H9 (cell line): ENCODE measurements at regions not wholly inside any gene's neighbourhood (a gene's known extent, or its start where the extent isn't known, plus 50 kb on each side); places are given as distances from the start of the nearest gene placed in this dataset.

Experiments used
- DNase-seq: peaks from one replicate; pipeline ENCODE4 v3.0.0-alpha.2; 2017
- H2AFZ ChIP-seq: one replicate; pipeline ENCODE4 v1.6.1; 2013; ENCODE audit warnings: mild to moderate bottlenecking, low read length, control low read depth, moderate library complexity
- H2AK5ac ChIP-seq: 2 replicates; pipeline ENCODE4 v1.6.1; 2013; ENCODE audit warnings: low read length, control low read depth, mixed read lengths; ENCODE audit not compliant: insufficient read length
- H2BK120ac ChIP-seq: one replicate; pipeline ENCODE4 v1.6.1; 2013; ENCODE audit warnings: low read depth, mild to moderate bottlenecking, low read length, control low read depth, inconsistent platforms; ENCODE audit not compliant: poor library complexity, severe bottlenecking
- H2BK12ac ChIP-seq: 2 replicates; pipeline ENCODE4 v1.6.1; 2013; ENCODE audit warnings: low read length, control low read depth, mixed read lengths, low read depth; ENCODE audit not compliant: insufficient read length
- H2BK15ac ChIP-seq: 2 replicates; pipeline ENCODE4 v1.6.1; 2013; ENCODE audit warnings: low read depth, low read length, control low read depth
- H2BK20ac ChIP-seq: one replicate; pipeline ENCODE4 v1.6.1; 2013; ENCODE audit warnings: low read depth, mild to moderate bottlenecking, low read length, control low read depth, inconsistent platforms; ENCODE audit not compliant: poor library complexity, severe bottlenecking
- H2BK5ac ChIP-seq: 2 replicates; pipeline ENCODE4 v1.6.1; 2013; ENCODE audit warnings: low read length, control low read depth, mixed read lengths; ENCODE audit not compliant: insufficient read length
- H3K14ac ChIP-seq: 2 replicates; pipeline ENCODE4 v1.6.1; 2013; ENCODE audit warnings: low read length, control low read depth; ENCODE audit not compliant: insufficient read depth
- H3K18ac ChIP-seq: 2 replicates; pipeline ENCODE4 v1.6.1; 2013; ENCODE audit warnings: low read depth, mild to moderate bottlenecking, mixed read lengths, low read length, control low read depth; ENCODE audit not compliant: insufficient read length
- H3K23ac ChIP-seq: 2 replicates; pipeline ENCODE4 v1.6.1; 2013; ENCODE audit warnings: low read length, control low read depth, mixed read lengths, low read depth; ENCODE audit not compliant: insufficient read length
- H3K23me2 ChIP-seq: 2 replicates; pipeline ENCODE4 v1.6.1; 2013; ENCODE audit warnings: low read depth, mild to moderate bottlenecking, mixed read lengths, low read length, control low read depth; ENCODE audit not compliant: insufficient read length, poor library complexity, severe bottlenecking
- H3K27ac ChIP-seq: 2 replicates; pipeline ENCODE4 v1.5.1; 2013; ENCODE audit warnings: low read length, control low read depth, mixed read lengths, low read depth; ENCODE audit not compliant: insufficient read length
- H3K27me3 ChIP-seq: 2 replicates; pipeline ENCODE4 v1.6.1; 2013; ENCODE audit warnings: low read length, control low read depth, inconsistent platforms; ENCODE audit not compliant: insufficient read depth
- H3K4ac ChIP-seq: 2 replicates; pipeline ENCODE4 v1.6.1; 2013; ENCODE audit warnings: low read depth, mild to moderate bottlenecking, control low read depth, inconsistent platforms, low read length, moderate library complexity
- H3K4me1 ChIP-seq: 2 replicates; pipeline ENCODE4 v1.6.1; 2013; ENCODE audit warnings: low read length, control low read depth, inconsistent platforms; ENCODE audit not compliant: insufficient read depth
- H3K4me2 ChIP-seq: 2 replicates; pipeline ENCODE4 v1.6.1; 2013; ENCODE audit warnings: low read length, control low read depth, mixed read lengths; ENCODE audit not compliant: insufficient read length, insufficient read depth
- H3K56ac ChIP-seq: 2 replicates; pipeline ENCODE4 v1.6.1; 2013; ENCODE audit warnings: low read depth, mild to moderate bottlenecking, mixed read lengths, low read length, control low read depth; ENCODE audit not compliant: insufficient read length
- H3K79me1 ChIP-seq: 2 replicates; pipeline ENCODE4 v1.6.1; 2013; ENCODE audit warnings: low read depth, mild to moderate bottlenecking, moderate library complexity, low read length, control low read depth, inconsistent platforms; ENCODE audit not compliant: insufficient read depth, poor library complexity, severe bottlenecking
- H3K79me2 ChIP-seq: 2 replicates; pipeline ENCODE4 v1.6.1; 2013; ENCODE audit warnings: low read length, control low read depth, inconsistent platforms; ENCODE audit not compliant: insufficient read depth
- H3K9ac ChIP-seq: 2 replicates; pipeline ENCODE4 v1.6.1; 2013; ENCODE audit warnings: low read length, control low read depth, mixed read lengths; ENCODE audit not compliant: insufficient read length; ENCODE audit errors: extremely low read depth
- H3K9me3 ChIP-seq: one replicate; pipeline ENCODE4 v1.6.1; 2013; ENCODE audit warnings: low read depth, low read length, inconsistent platforms; ENCODE audit not compliant: control insufficient read depth
- H3T11ph ChIP-seq: one replicate; pipeline ENCODE4 v1.6.1; 2013; ENCODE audit warnings: mild to moderate bottlenecking, low read length, control low read depth, inconsistent platforms
- H4K20me1 ChIP-seq: one replicate; pipeline ENCODE4 v1.6.1; 2013; ENCODE audit not compliant: control insufficient read depth, insufficient read length, insufficient read depth
- H4K5ac ChIP-seq: 2 replicates; pipeline ENCODE4 v1.6.1; 2013; ENCODE audit warnings: low read depth, mild to moderate bottlenecking, mixed read lengths, low read length, control low read depth; ENCODE audit not compliant: insufficient read length
- H4K8ac ChIP-seq: replicated peaks from 2 replicates; pipeline ENCODE4 v1.6.1; 2013; ENCODE audit warnings: low read length, control low read depth, mixed read lengths, low read depth; ENCODE audit not compliant: insufficient read length
- H4K91ac ChIP-seq: 2 replicates; pipeline ENCODE4 v1.6.1; 2013; ENCODE audit warnings: low read depth, mild to moderate bottlenecking, moderate library complexity, mixed read lengths, low read length, control low read depth; ENCODE audit not compliant: insufficient read length
- H3K27ac Mint-ChIP-seq, 3 experiments: 2 replicates in 2 of 3; 3 replicates in 1 of 3; pipeline ENCODE4 v1.8.0; 2020 to 2021; ENCODE audit warnings: mixed read lengths in 3 of 3, mild to moderate bottlenecking in 1 of 3, moderate library complexity in 1 of 3
- H3K27me3 Mint-ChIP-seq: 2 replicates; pipeline ENCODE4 v1.8.0; 2021; ENCODE audit warnings: low read depth, mild to moderate bottlenecking, moderate library complexity, mixed read lengths
- H3K36me3 Mint-ChIP-seq, 3 experiments: 2 replicates in 2 of 3; 3 replicates in 1 of 3; pipeline ENCODE4 v1.8.0; 2020 to 2021; ENCODE audit warnings: low read depth in 3 of 3, mixed read lengths in 3 of 3; ENCODE audit not compliant: insufficient read depth in 1 of 3
- H3K4me1 Mint-ChIP-seq, 2 experiments: 2 replicates each; pipeline ENCODE4 v1.8.0; 2020; ENCODE audit warnings: mixed read lengths in 2 of 2
- H3K4me3 Mint-ChIP-seq, 2 experiments: 2 replicates in 1 of 2; 3 replicates in 1 of 2; pipeline ENCODE4 v1.8.0; 2020 to 2021; ENCODE audit warnings: mild to moderate bottlenecking in 2 of 2, mixed read lengths in 2 of 2, moderate library complexity in 1 of 2
- H3K9me3 Mint-ChIP-seq, 2 experiments: 2 replicates in 1 of 2; 3 replicates in 1 of 2; pipeline ENCODE4 v1.8.0; 2020; ENCODE audit warnings: mild to moderate bottlenecking in 2 of 2, mixed read lengths in 2 of 2, moderate library complexity in 1 of 2
- CTCF ChIP-seq: fragments of 200-600 bp; sonication (generic); conservative IDR thresholded peaks from 3 replicates; pipeline ENCODE4 v1.8.0; 2021; ENCODE audit warnings: antibody characterized with exemption, mild to moderate bottlenecking
- WGBS: extraction: QIAGEN DNeasy Blood & Tissue Kit; methylation state at CpG from one replicate; pipeline ENCODE4 v1.1.7; 2013; ENCODE audit warnings: missing lambda C conversion rate, low lambda C conversion rate, mixed read lengths; ENCODE audit not compliant: insufficient read length; ENCODE audit errors: extremely low coverage; 5-methylcytosine and 5-hydroxymethylcytosine counted together

DNA sequence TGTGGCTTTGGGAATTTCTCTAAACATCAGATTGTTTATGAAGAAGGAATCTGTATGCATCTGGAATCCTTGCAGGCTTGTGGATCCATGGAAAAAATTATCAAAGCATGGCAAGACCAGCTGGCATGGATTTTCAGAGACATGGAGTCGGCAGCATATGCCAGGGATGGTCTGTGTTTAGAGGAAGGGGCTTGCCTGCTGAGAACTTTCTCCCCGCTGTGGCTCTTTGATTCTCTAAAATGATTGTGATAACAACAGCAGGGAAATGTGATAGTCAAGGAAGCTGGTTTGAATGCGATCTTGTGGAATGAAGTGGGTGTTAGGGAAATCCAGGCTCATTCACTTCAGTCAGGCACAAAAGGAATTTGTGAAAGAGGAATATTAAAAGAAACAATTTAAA lies 245.7 kb upstream of the THRB start:
- no peaks in the 10 kb centered on the region for H4K20me1 ChIP-seq
- no peak overlapping the region for H3K4ac ChIP-seq
- H4K91ac ChIP-seq = no peak overlapping the region
- no peak overlapping the region for H3K27ac ChIP-seq
- H3K4me1 ChIP-seq = 0 out of 2 replicates have a peak, but pooled peaks cover 3% of the 10 kb centered on the region
- H3K9me3 ChIP-seq = no peaks in the 10 kb centered on the region
- no peaks in the 10 kb centered on the region for H3K79me2 ChIP-seq
- Mint-ChIP-seq H3K27me3 (no peaks in the 10 kb centered on the region), H3K9me3 (no peaks in the 10 kb centered on the region), H3K4me3 (no peak overlapping the region), H3K4me1 (peaks cover 14 to 18% of the 10 kb centered on the region in 2 experiments), H3K36me3 (no peaks in the 10 kb centered on the region), H3K27ac (no peak overlapping the region; a peak in 2 of 7 replicates)
- no peak overlapping the region for H2AK5ac ChIP-seq
- no peak overlapping the region for H3K14ac ChIP-seq
- H3K27me3 ChIP-seq = no peaks in the 10 kb centered on the region
- H4K5ac ChIP-seq = no peak overlapping the region
- H3K23ac ChIP-seq = no peak overlapping the region
- H3K9ac ChIP-seq = no peak overlapping the region
- H3K23me2 ChIP-seq = no peaks in the 10 kb centered on the region
- TF ChIP-seq CTCF = no peak
- H2BK20ac ChIP-seq = no peak overlapping the region
- no peak overlapping the region for H3K56ac ChIP-seq
- DNase-seq = no peak
- H2BK12ac ChIP-seq = no peak overlapping the region
- H2BK5ac ChIP-seq = no peak overlapping the region
- no peak overlapping the region for H3K4me2 ChIP-seq
- H2BK120ac ChIP-seq = no peak overlapping the region
- H2AFZ ChIP-seq = no peak overlapping the region
- no peak overlapping the region for H3K18ac ChIP-seq
- no CpG with 5 or more reads among the region's 3 CpGs for WGBS
- no peaks in the 10 kb centered on the region for H3K79me1 ChIP-seq
- no peak overlapping the region for H3T11ph ChIP-seq
- H4K8ac ChIP-seq = no peak overlapping the region
- H2BK15ac ChIP-seq = no peak overlapping the region
